ENCODE measurements at regions not wholly inside any gene's neighbourhood (a gene's known extent, or its start where the extent isn't known, plus 50 kb on each side); places are given as distances from the start of the nearest gene placed in this dataset.

DNA sequence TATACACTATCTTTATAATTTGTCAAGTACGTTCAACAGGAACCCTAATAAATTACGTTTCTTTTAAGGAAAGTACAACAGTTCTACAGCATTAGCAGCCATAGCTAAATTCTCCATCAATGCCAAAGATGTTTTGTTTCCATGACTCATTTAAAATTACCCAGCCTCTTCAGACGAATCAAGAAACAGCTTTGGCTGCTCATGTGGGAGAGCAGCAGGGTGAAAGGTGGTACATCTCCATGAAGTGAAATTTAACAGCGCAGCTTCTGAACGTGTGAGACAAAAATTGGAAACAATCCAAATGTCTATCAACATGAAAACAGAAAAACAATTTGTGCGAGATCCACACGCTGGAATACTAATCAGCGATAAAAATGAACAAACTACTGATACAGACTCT lies 327.3 kb upstream of the CDH6 start:
- TF ChIP-seq REST (IDR thresholded peaks at IDR 0.05; ENCODE audit: insufficient replicate concordance, low read depth) (no peak), CTCF (IDR thresholded peaks at IDR 0.05; ENCODE audit: insufficient read depth, low read length) (no peak), SPI1 (IDR thresholded peaks at IDR 0.05; ENCODE audit: borderline replicate concordance, low read depth) (no peak), POLR2AphosphoS5 (IDR thresholded peaks at IDR 0.05; ENCODE audit: low read depth) (no peak)
- DNase-seq (ENCODE audit: low read depth in 1 of 2, low spot score in 1 of 2) = no peak
- H3K27ac ChIP-seq (replicated peaks) = no peak overlapping the region
- no peaks in the 10 kb centered on the region for H3K27me3 ChIP-seq (ENCODE audit: insufficient read depth, poor library complexity, severe bottlenecking)
- no peak overlapping the region for H3K4me3 ChIP-seq (replicated peaks; ENCODE audit: insufficient read depth, low read length)

- no peak for DNase-seq (ENCODE audit: low read depth in 1 of 2, low spot score in 1 of 2)
- H3K27me3 ChIP-seq (ENCODE audit: insufficient read depth, poor library complexity, severe bottlenecking) = no peaks in the 10 kb centered on the region
- TF ChIP-seq SPI1 (IDR thresholded peaks at IDR 0.05; ENCODE audit: borderline replicate concordance, low read depth) (no peak), POLR2AphosphoS5 (IDR thresholded peaks at IDR 0.05; ENCODE audit: low read depth) (no peak), CTCF (IDR thresholded peaks at IDR 0.05; ENCODE audit: insufficient read depth, low read length) (no peak), GABPA (IDR thresholded peaks at IDR 0.05; ENCODE audit: low read depth) (no peak), REST (IDR thresholded peaks at IDR 0.05; ENCODE audit: insufficient replicate concordance, low read depth) (no peak)
- H3K4me3 ChIP-seq (replicated peaks; ENCODE audit: insufficient read depth, low read length) = no peak overlapping the region
- H3K27ac ChIP-seq (replicated peaks) = no peak overlapping the region
Observed at GRCh38 chr5:30856242-30856641, 337.2 kb upstream of the CDH6 start.

DNA sequence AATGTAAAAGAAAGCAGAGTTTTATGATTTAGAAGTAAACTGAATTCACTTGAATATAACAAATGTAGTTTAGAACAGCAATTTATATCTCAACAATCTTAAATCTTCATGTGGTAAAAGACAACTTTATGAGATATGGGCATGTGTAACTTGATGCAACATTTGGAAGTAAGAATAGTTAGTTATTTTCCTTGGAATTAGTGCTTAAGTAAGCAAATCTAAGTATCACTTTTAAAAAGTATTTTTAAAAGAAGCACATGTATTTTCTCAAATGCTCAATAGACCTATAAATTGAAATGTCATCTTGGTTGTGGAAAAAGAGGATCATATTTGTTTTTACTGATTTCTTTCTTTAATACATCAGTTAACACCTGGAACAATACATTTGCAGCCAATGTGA lies 340.3 kb upstream of the CDH6 start:
- Histone ChIP-seq H3K27ac (replicated peaks) (no peak overlapping the region), H3K4me3 (replicated peaks; ENCODE audit: insufficient read depth, low read length) (no peak overlapping the region), H3K27me3 (ENCODE audit: insufficient read depth, poor library complexity, severe bottlenecking) (no peaks in the 10 kb centered on the region)
- TF ChIP-seq SPI1 (IDR thresholded peaks at IDR 0.05; ENCODE audit: borderline replicate concordance, low read depth) (no peak), POLR2AphosphoS5 (IDR thresholded peaks at IDR 0.05; ENCODE audit: low read depth) (no peak), GABPA (IDR thresholded peaks at IDR 0.05; ENCODE audit: low read depth) (no peak), REST (IDR thresholded peaks at IDR 0.05; ENCODE audit: insufficient replicate concordance, low read depth) (no peak), CTCF (IDR thresholded peaks at IDR 0.05; ENCODE audit: insufficient read depth, low read length) (no peak)
- DNase-seq (ENCODE audit: low read depth in 1 of 2, low spot score in 1 of 2) = no peak

Data from HL-60 (cell line).